ENCODE measurements at regions not wholly inside any gene's neighbourhood (a gene's known extent, or its start where the extent isn't known, plus 50 kb on each side); places are given as distances from the start of the nearest gene placed in this dataset.

GRCh38 chr1:29832471-29832870 lies 596.1 kb downstream of the PTPRU start:
- Histone ChIP-seq H2AFZ (ENCODE audit: low read depth, low read length) (no peak overlapping the region), H4K20me1 (ENCODE audit: insufficient read depth) (no peaks in the 10 kb centered on the region), H3K9me2 (ENCODE audit: insufficient read depth, low read length) (no peaks in the 10 kb centered on the region), H3K9ac (ENCODE audit: low read length) (no peak overlapping the region), H3K36me3 (ENCODE audit: insufficient read depth, low read length) (no peaks in the 10 kb centered on the region), H3K9me3 (ENCODE audit: low read length) (no peaks in the 10 kb centered on the region), H3K79me2 (replicated peaks; ENCODE audit: insufficient read depth, low read length) (no peaks in the 10 kb centered on the region), H3K4me2 (ENCODE audit: low read length) (no peak overlapping the region), H3K4me3 (ENCODE audit: low read length) (no peak overlapping the region), H3K27me3 (ENCODE audit: insufficient read depth, low read depth, low read length) (no peaks in the 10 kb centered on the region), H3F3A (ENCODE audit: insufficient read depth, low read length, poor library complexity, severe bottlenecking) (no peaks in the 10 kb centered on the region), H3K27ac (ENCODE audit: low read length) (no peak overlapping the region)
- TF ChIP-seq REST (IDR thresholded peaks at IDR 0.05; ENCODE audit: borderline replicate concordance): no peak
- no peak for TF ChIP-seq CTCF (IDR thresholded peaks at IDR 0.05; ENCODE audit: poor library complexity, severe bottlenecking)
- TF ChIP-seq SMC3 (conservative IDR thresholded peaks at IDR 0.05; ENCODE audit: poor library complexity): no peak
- no peak for TF ChIP-seq EZH2 (IDR thresholded peaks at IDR 0.05; ENCODE audit: borderline replicate concordance, insufficient read depth, low read length, poor library complexity, severe bottlenecking)
- TF ChIP-seq TAF1 (IDR thresholded peaks at IDR 0.05; ENCODE audit: low read depth): no peak
- no peak for TF ChIP-seq RAD21 (conservative IDR thresholded peaks at IDR 0.05)
- no peak for TF ChIP-seq MXI1 (conservative IDR thresholded peaks at IDR 0.05; ENCODE audit: poor library complexity, severe bottlenecking)

GRCh38 chr1:29831500-29832117 lies 595.3 kb downstream of the PTPRU start:
- Histone ChIP-seq H3K27me3 (ENCODE audit: insufficient read depth, low read depth, low read length) (no peaks in the 10 kb centered on the region), H3K79me2 (replicated peaks; ENCODE audit: insufficient read depth, low read length) (no peaks in the 10 kb centered on the region), H4K20me1 (ENCODE audit: insufficient read depth) (no peaks in the 10 kb centered on the region), H3K9me3 (ENCODE audit: low read length) (no peaks in the 10 kb centered on the region), H3K4me3 (ENCODE audit: low read length) (no peak overlapping the region), H3K27ac (ENCODE audit: low read length) (no peak overlapping the region), H3F3A (ENCODE audit: insufficient read depth, low read length, poor library complexity, severe bottlenecking) (no peaks in the 10 kb centered on the region), H2AFZ (ENCODE audit: low read depth, low read length) (no peak overlapping the region), H3K4me2 (ENCODE audit: low read length) (no peak overlapping the region), H3K9ac (ENCODE audit: low read length) (no peak overlapping the region), H3K36me3 (ENCODE audit: insufficient read depth, low read length) (no peaks in the 10 kb centered on the region), H3K9me2 (ENCODE audit: insufficient read depth, low read length) (no peaks in the 10 kb centered on the region)
- TF ChIP-seq TAF1 (IDR thresholded peaks at IDR 0.05; ENCODE audit: low read depth) (no peak), RAD21 (conservative IDR thresholded peaks at IDR 0.05) (no peak), EP300 (conservative IDR thresholded peaks at IDR 0.05; ENCODE audit: poor library complexity, severe bottlenecking) (no peak), EZH2 (IDR thresholded peaks at IDR 0.05; ENCODE audit: borderline replicate concordance, insufficient read depth, low read length, poor library complexity, severe bottlenecking) (no peak), REST (IDR thresholded peaks at IDR 0.05; ENCODE audit: borderline replicate concordance) (no peak), SMC3 (conservative IDR thresholded peaks at IDR 0.05; ENCODE audit: poor library complexity) (no peak), CTCF (IDR thresholded peaks at IDR 0.05; ENCODE audit: poor library complexity, severe bottlenecking) (no peak), MXI1 (conservative IDR thresholded peaks at IDR 0.05; ENCODE audit: poor library complexity, severe bottlenecking) (no peak), POLR2AphosphoS5 (IDR thresholded peaks at IDR 0.05) (no peak)

Measured in neural cell (in vitro differentiated cells).